ENCODE measurements at regions not wholly inside any gene's neighbourhood (a gene's known extent, or its start where the extent isn't known, plus 50 kb on each side); places are given as distances from the start of the nearest gene placed in this dataset.
"Not testable (repeated sequence)": the region's sequence is repeated elsewhere in the genome, so short reads cannot be mapped to it uniquely, and the experiment has no call there.

DNA sequence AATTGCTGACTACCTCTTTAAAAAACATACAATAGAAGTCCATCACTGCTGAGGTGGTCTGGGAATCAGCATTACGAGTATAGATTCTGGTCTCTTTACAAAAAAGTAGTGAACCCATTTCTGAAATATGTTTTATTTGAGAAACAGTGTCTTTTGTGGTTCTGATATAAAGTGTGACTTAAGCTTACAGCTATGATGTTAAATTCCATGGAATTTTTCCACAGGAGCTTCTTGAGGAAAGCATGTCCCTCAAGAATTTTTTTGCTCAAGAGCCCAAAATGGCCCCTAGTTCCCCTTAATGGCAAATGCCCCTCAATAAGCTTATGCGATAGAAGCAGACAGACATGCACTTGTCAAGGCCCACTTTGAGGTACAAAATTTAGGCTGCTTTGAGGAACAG, 265.7 kb downstream of the FAM170A start:
- no peak for DNase-seq (ENCODE audit: low spot score)

DNA sequence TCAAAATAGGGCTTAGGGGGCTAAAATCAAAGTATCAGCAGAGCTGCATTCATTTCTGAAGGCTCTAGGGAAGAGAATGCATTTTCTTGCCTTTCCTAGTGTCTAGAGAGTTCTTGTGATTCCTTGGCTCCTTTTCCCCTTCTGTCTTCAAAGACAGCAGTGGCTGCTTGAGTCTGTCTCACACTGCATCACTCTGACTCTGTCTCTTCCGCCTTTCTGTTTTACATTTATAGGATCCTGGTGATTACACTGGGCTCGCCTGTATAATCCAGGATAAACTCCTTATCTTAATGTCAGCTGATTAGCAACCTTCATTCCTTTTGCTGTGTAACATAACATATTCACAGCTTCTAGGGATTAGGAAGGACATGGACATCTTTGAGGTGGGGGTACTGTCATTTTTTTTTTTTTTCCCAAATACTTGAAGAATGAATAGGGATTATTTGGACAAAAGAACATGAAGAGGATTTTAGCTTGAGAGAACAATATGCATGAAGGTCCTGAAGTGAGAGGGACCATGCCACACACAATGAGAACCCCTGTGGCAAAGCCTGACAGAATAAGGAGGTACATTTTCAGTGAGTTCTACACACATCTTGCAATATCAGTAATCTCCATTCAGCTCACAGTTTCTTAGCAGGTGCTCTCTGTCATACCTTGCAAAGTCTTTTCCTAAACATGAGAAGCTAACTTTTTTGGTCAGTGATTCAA, 267.6 kb downstream of the FAM170A start:
- no peak for DNase-seq (ENCODE audit: low spot score)

DNA sequence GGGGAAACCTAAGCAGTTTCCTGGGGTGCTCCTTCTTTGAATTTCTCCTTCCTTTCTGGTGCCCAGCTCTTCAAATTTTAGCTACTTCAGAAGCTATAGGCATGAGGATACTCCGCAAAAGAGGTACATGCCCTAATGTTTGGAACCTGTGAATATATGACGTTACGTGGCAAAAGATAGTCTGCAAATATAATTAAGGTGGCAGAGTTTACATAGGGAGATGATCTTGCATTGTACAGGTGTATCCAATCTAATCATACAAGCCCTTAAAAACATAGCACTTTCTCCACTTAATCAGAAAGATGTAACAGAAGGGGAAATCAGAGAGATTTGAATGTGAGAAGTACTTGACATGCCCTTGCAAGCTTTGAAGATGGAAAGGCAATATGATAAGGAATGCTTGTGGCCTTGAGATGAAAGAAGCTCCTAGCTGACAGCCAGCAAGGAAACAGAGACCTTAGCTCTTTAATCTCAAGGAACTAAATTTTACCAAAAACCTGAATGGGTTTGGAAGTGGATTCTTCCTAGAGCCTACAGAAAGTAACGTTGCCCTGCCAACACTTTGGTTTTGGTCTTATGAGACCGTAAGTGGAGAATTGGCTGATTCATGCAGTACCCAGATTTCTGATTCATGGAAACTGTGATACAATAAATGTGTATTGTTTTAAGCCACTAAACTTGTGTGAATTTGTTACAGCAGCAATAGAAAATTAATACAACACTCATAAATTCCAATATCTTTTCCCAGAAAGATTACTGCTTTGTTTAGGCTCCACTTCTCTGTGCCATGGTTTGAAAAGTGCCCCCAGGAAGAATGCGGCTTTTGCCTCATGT, 268.4 kb downstream of the FAM170A start:
- no peak for DNase-seq (ENCODE audit: low spot score)

DNA sequence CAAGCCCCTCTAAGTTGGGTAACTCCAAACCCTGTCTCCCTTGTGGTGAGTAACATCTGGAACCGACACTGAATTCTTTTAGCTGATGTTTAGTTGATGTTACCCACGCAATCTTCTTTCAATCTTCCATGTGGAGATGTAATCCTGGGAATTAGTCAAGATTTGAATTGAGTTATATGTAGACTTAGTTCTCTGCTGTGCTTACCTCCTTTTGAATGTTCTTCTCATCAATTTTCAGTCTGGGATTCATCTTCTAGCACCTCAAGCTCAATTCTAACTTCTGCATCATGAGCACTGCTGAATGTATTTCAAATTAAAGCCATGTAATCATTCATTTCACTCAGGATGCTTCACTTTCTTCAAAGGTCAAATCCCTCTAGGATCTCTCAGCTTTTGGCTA, 270.6 kb downstream of the FAM170A start:
- no peak for DNase-seq (ENCODE audit: low spot score)

DNA sequence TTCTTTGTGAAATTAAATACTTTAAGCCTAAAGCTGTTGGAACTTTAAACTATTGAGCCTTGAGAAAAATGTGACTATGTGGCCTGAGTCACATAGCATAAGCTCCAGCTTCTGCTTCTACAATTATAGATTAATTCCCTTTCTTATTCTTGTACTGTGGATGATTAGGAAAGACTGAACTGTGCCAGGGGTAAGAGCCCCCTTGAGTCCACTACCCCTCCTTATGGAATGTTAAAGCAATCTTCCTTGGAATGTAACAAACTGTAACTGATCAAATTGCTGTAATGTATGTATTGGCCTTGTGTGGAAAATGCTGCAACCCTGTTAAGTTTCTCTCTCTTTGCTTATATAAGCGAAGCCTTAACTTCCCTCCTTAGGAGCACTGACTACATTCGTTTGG, 273.2 kb downstream of the FAM170A start:
- no peak for DNase-seq (ENCODE audit: low spot score)

DNA sequence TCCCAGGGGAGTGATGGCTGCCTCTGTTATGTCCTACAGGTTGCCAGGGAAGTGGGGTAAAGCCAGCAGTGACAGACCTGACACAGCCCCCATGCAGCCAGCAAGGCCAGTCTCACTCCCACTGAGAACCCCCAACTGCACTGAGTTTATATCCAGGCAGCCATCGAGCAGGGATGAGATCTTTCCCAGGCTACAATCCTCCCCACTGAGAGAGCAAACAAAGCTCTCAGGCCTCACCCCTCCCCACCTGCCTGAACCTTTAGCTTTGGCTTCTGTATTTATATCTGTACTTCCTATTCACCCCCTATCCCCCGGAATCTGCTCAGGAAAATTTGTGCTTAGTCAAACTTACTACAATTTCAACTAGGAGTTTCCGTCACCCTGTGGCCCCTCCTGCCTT, 284.1 kb downstream of the FAM170A start:
- DNase-seq (ENCODE audit: low spot score) = no peak

DNA sequence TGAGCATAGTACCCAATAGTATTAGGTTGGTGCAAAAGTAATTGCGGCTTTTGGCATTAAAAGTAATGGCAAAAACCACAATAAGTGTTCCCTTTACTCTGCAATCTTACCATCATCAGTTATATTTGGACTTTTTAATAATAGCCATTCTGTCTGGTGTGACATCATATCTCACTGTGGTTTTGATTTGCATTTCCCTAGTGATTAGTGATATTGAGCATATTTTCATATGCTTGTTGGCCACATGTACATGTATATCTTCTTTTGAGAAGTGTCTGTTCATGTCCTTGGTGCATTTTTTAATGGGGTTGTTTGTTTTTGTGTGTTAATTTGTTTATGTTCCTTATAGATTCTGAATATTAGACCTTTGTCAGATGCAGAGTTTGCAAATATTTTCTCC, 289.9 kb downstream of the FAM170A start:
- no peak for DNase-seq (ENCODE audit: low spot score)

DNA sequence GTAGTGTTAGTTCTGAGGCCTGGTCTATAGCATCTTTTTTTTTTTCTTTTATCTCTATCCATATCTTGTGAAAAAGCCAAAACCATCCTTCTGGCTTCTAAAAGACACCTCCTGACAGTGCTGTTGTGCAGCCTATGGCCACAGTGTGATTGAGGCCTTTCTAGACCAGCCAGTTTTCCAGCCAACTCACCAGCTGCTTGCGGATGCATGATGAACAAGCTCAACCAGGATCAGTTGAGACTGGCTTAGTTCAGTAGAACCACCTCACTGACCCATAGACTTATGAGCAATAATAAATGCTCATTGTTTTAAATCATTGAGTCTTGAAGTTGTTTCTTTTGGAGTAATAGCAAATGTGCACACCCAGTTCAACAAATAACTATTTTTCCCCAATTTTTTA, 296.9 kb downstream of the FAM170A start:
- no peak for DNase-seq (ENCODE audit: low spot score)

DNA sequence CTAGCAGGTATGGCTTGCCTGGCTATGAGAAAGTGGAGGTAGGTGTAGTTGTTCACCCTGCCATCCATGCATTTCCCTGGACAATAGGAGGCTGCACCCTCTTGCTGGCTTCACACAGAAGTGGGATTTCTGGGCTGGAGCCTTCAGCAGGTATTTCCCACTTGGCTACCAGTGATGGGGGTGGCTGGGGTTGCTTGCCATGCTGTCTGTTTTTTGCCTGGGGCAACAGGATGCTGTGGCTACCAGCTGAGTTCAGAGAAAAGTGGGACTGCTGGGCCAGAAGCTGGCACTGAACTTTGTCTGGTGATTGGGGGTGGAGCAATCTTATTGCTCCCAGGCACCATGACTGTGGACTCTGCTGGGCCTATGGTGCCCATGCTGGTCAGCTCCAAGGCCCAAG, 299.6 kb downstream of the FAM170A start:
- no peak for DNase-seq (ENCODE audit: low spot score)

DNA sequence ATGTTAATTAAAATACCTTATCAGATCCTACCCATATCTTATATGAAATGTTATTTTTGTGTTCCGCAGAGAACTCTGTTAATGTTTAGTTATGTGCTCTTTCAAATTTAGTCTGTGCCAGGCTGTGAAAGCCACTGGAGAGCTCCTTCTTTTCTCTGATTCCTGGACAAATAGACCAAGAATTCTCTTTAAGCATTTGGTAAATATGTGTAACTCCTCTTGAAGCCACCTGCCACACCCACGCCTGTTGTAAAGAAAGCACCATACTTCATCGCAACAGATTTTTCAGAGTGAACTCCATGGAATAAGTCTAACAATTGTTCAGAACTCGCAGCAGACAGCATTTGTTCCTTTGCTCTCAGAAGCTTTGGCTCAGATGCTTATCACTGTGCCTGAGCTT, 301.1 kb downstream of the FAM170A start:
- DNase-seq (ENCODE audit: low spot score) = no peak

DNA sequence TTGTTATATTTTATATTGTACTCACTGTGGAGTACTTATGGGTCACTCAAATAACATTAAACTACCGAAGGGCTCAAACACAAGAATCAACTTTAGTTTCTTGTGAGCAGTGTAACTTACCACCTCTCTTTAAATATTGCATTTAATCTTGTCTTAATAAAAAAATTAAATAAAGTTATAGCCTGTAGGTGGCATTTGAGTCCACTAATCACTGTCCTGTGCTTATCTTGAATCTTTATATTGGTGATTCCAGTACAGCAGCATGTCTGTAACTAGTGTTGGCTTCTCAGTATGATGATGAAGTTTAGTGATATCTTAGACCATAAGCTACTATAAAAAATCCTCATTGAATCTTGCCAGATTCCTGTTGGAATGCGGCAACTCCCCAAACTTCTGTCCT, 313.8 kb downstream of the FAM170A start:
- no peak for DNase-seq (ENCODE audit: low spot score)

DNA sequence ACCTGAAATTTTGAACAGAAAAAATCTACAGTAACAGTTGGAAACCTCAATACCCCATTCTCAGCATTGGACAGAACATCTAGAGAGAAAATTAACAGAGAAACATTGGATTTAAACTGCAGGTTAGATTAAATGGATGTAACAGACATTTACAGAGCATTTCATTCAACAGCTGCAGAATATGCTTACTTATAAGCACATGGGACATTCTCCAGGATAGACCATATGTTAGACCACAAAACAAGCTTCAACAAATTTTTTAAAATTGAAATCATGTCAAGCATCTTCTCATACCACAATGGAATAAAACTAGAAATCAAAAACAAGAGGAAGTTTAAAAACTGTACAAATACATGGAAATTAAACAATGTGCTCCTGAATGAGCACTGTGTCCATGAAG, 316.3 kb downstream of the FAM170A start:
- no peak for DNase-seq (ENCODE audit: low spot score)

DNA sequence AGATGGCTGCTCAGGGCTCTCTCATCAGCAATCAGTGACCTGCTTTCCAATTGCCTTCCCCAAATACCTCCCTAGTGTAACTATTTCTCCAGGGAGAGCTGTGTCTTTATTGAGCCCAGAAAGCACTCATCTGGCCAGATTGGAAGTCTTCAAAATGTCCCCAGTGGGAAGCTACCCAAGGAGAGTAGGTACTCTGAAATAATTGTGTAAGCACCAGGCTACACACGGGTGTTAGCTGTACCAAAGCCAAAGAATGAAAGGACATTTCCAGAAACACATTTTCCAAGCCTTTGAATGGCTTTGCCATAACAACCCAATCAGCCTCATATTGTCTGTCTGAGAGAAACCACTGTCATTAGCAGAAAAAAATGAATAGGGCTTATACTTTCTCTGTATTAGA, 318.8 kb downstream of the FAM170A start:
- no peak for DNase-seq (ENCODE audit: low spot score)

DNA sequence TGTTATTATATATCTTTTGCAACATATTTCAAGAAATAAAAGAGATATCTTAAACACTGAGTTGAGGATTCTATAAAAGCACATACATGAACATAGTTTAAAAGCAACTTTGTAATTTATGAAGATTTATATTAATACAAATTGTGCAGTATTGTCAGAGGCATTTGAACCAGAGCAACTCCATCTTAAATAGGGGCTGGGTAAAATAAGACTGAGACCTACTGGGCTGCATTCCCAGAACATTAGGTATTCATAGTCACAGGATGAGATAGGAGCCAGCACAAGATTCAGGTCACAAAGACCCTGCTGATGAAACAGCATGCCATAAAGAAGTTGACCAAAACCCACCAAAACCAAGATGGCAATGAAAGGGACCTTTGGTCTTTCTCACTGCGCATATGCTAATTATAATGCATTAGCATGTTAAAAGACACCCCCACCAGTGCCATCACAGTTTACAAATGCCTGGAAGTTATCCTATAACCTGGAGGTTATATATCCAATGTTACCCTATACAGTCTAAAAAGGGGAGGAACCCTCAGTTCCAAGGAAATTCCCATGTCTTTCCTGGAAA, 320.2 kb downstream of the FAM170A start:
- DNase-seq (ENCODE audit: low spot score) = no peak

DNA sequence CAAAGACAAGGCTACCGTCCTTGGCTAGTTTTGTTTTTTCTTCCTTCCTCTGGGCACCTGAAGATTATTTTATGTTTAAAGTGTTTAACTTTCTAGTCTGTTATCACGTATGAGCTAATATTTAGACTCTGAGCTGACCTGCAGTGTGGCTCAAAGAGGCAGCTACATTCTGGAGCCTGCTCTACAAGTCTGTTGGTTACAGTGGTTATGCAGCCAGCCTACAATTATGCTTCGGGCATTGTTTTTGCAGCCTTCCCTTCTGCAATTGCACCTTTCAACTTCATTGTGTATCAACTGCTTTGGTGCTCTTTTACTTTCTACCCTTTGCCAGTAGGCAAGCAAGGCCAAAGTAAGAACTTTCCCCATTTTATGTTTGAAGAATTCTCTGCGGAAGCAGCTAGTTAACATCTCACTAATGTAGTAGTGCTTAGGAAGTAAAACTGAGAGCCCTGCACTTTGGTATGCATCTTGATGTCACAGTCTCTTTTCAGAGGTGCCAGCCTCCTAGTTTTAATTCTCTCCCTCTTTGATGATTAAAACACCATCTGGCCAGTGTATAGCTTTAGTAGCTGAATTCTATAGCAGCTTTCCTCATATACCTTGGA, 322.1 kb downstream of the FAM170A start:
- no peak for DNase-seq (ENCODE audit: low spot score)

DNA sequence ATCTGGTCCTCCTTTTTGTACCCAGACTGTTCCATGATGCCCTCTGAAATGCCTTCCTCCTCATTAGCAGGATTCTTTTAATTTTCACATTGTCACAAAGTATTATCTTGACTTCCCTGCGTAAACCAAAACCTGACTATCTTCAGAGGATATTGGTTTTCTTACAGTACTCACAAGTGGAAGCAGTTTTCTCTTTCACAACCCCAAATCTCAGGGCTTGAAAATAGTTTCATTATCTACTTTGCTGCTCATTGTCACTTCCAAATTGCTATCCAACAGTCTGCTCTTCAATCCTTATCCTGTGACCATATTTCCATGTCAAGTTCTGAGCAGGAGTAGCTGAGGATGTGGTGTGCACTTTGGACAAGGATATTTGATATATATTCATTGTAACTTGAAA, 324.1 kb downstream of the FAM170A start:
- no peak for DNase-seq (ENCODE audit: low spot score)

DNA sequence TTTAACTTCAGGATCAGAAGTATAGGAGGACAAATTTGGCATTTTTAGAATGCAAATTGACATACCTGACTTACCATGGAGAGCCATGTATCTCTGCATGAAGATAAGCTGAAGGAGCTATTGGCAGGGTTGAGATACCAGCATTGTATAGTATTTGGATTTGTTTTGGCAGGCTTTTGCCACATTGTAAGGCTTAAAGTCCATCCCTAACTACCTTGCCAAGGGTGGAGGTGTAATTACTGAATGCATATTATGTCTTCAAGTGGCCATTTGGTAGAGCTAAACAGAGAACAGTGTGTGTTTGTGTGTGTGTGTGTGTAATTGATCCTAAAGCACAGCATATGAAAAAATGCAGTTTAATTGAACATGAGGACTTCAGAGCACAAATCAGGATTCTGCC, 324.7 kb downstream of the FAM170A start:
- no peak for DNase-seq (ENCODE audit: low spot score)

DNA sequence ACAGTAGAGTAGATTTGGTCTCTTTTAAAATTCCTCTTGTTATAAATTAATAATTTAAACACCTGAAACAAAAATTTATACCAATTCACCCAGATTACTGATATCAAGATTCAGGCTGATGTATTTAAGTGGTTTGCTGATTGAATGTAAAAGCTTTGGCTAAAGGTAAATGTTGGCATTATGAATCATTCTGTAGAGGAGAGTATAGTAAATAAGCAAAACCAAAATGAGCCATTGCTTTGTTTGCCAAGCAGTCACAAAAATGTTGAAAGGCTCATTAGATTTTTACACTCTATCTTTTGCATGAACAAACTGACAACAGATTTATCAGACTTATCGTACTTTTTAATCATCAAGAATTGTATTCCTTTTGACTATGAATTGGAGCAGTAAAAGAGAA, 332.6 kb downstream of the FAM170A start:
- DNase-seq (ENCODE audit: low spot score) = no peak

DNA sequence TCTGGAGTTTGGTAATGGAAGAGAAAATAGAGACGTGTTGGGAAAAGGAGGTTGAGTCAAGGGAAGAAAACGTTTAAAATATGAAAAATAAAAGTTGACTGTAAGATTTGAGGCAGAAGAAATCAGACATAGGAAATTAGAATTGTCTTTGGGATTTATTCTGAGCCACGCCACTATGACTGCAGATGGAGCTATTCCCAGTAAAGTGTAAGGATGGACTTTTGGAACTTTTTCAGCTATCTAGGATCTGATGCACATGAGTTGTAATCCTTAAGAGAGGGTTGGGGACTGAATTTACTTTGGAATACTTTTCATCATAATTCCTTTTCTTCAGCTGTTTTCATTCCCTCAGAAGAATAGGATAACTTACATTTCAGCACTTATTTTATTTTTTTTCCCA, 336.7 kb downstream of the FAM170A start:
- DNase-seq (ENCODE audit: low spot score) = no peak

DNA sequence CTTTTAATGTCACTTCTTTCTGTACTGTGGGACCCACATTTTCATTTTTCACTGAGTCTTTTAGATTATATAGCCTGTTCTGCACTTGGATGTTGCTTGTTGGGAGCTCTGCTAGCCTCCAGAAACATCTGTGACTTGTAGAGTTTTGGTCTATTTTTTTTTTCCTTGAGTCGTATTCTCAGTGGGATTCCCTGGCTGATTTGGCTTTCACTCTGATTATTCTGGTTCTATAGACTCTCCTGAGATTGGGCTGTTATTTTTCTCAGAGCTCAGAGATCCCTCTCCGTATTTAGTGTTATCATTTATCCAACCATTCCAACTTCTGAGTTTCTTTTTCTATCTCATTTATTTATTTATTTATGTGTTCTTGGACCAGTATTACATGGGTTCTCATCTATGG, 339.3 kb downstream of the FAM170A start:
- no peak for DNase-seq (ENCODE audit: low spot score)

DNA sequence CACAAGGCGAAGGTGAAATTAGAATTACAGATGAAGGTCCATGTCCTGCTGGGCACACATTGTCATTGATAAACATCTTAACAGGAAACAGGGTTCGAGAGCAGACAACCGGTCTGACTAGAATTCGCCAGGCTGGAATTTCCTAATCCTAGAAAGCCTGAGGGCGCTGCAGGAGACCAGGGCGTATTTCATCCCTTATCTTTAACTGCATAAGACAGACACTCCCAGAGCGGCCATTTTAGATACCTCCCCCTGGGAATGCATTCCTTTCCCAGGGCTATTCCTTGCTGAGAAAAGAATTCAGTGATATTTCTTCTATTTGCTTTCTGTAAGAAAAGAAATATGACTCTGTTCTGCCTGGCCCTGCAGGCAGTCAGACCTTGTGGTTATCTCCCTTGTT, 357.7 kb downstream of the FAM170A start:
- not testable (repeated sequence) for DNase-seq (ENCODE audit: low spot score)

DNA sequence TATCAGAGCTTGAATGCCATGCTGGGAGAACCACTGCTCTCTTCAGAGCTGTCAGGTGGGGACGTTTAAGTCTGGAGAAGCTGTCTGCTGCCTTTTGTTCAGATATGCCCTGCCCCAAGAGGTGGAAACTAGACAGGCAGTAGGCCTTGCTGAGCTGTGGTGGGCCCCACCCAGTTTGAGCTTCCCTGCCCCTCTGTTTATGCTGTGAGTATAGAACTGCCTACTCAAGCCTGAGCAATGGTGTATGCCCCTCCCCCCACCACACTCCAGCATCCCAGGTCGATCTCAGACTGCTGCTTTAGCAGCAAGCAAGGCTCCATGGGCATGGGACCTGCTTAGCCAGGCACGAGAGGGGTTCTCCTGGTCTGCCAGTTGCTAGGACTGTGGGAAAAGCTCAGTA, 362.3 kb downstream of the FAM170A start:
- no peak for DNase-seq (ENCODE audit: low spot score)

DNA sequence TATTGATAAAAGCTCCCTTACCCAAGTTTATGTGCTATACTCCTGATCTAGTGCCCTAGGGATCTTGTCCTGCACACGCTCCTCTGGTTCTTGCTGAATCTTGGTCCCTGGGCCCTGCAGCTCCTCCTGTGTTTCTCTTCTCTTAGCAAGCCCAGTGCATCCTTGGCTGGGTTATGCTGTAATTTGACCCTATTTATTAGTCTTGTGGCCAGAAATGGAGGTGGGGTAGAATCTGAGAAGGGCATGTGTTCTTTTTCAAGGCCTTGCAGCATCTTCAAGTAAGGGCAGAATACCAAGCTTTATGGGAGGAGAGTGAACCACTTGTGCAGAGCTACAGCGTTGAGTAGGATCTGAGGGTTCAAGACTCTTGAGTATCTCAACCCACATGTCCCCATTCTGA, 366.8 kb downstream of the FAM170A start:
- DNase-seq (ENCODE audit: low spot score) = no peak
